Osteoblast (primary cell): ENCODE measurements at regions not wholly inside any gene's neighbourhood (a gene's known extent, or its start where the extent isn't known, plus 50 kb on each side); places are given as distances from the start of the nearest gene placed in this dataset.

Experiments
- DNase-seq: peaks from one replicate; pipeline ENCODE4 v3.0.0; 2011; ENCODE audit warnings: low spot score, mixed read lengths; ENCODE audit not compliant: insufficient read length; ENCODE audit errors: missing footprints
- H2AFZ ChIP-seq: 2 replicates; pipeline ENCODE4 v1.6.0; 2011; ENCODE audit warnings: mild to moderate bottlenecking, low read length
- H3K27ac ChIP-seq: 2 replicates; pipeline ENCODE4 v1.5.1; 2011; ENCODE audit warnings: mild to moderate bottlenecking, low read depth, low read length, moderate library complexity
- H3K27me3 ChIP-seq: 2 replicates; pipeline ENCODE4 v1.6.0; 2012; ENCODE audit warnings: mild to moderate bottlenecking, control low read depth, inconsistent platforms, low read length, moderate library complexity; ENCODE audit not compliant: insufficient read depth
- H3K36me3 ChIP-seq: 2 replicates; pipeline ENCODE4 v1.5.1; 2011; ENCODE audit warnings: mild to moderate bottlenecking, low read length, control low read depth, moderate library complexity; ENCODE audit not compliant: insufficient read depth
- H3K4me1 ChIP-seq: 2 replicates; pipeline ENCODE4 v1.5.1; 2011; ENCODE audit warnings: mild to moderate bottlenecking, low read length, control low read depth, moderate library complexity; ENCODE audit not compliant: insufficient read depth
- H3K4me2 ChIP-seq: 2 replicates; pipeline ENCODE4 v1.6.0; 2011; ENCODE audit warnings: mild to moderate bottlenecking, low read length; ENCODE audit not compliant: insufficient read depth
- H3K4me3 ChIP-seq: fragments of 200-600 bp; sonication (generic); 3 replicates; pipeline ENCODE4 v1.5.1; 2012; ENCODE audit warnings: mild to moderate bottlenecking, low read length, inconsistent platforms; ENCODE audit not compliant: insufficient read depth
- H3K79me2 ChIP-seq: 2 replicates; pipeline ENCODE4 v1.6.0; 2012; ENCODE audit warnings: mild to moderate bottlenecking, low read length, control low read depth, inconsistent platforms; ENCODE audit not compliant: insufficient read depth
- H3K9me3 ChIP-seq: 2 replicates; pipeline ENCODE4 v1.5.1; 2011; ENCODE audit warnings: low read depth, low read length, control low read depth
- H4K20me1 ChIP-seq: 2 replicates; pipeline ENCODE4 v1.6.0; 2012; ENCODE audit warnings: mild to moderate bottlenecking, low read length, control low read depth; ENCODE audit not compliant: insufficient read depth
- CTCF ChIP-seq: IDR thresholded peaks from 2 replicates; pipeline ENCODE4 v1.5.1; 2011; ENCODE audit warnings: mild to moderate bottlenecking, low read depth, low read length, moderate library complexity; ENCODE audit errors: extremely low read depth

- Histone ChIP-seq H2AFZ (no peak overlapping the region), H3K36me3 (no peaks in the 10 kb centered on the region)
These were observed 95.2 kb downstream of the LBH start for GRCh38 chr2:30326497-30326896.

GRCh38 chr2:30331038-30331437 is 99.7 kb downstream of the LBH start:
- Histone ChIP-seq H2AFZ (no peak overlapping the region), H3K27me3 (no peaks in the 10 kb centered on the region), H3K36me3 (no peaks in the 10 kb centered on the region), H3K79me2 (no peaks in the 10 kb centered on the region), H3K9me3 (no peaks in the 10 kb centered on the region), H3K27ac (no peak overlapping the region), H3K4me2 (no peak overlapping the region), H4K20me1 (no peaks in the 10 kb centered on the region), H3K4me3 (no peak overlapping the region), H3K4me1 (no peaks in the 10 kb centered on the region)
- no peak for TF ChIP-seq CTCF
- no peak for DNase-seq

More at GRCh38 chr2:30326497-30326896, 95.2 kb downstream of the LBH start:
- no peaks in the 10 kb centered on the region for H3K27me3 ChIP-seq
- no peaks in the 10 kb centered on the region for H3K79me2 ChIP-seq
- no peak overlapping the region for H3K27ac ChIP-seq
- no peak overlapping the region for H3K4me3 ChIP-seq
- no peak for TF ChIP-seq CTCF
- no peaks in the 10 kb centered on the region for H3K4me1 ChIP-seq
- no peaks in the 10 kb centered on the region for H4K20me1 ChIP-seq
- H3K4me2 ChIP-seq, result no peak overlapping the region
- no peak for DNase-seq
- H3K9me3 ChIP-seq, result no peaks in the 10 kb centered on the region

GRCh38 chr2:30331869-30332268 is 100.5 kb downstream of the LBH start:
- Histone ChIP-seq H3K27me3 (no peaks in the 10 kb centered on the region), H3K4me1 (no peaks in the 10 kb centered on the region), H3K27ac (no peak overlapping the region), H3K4me2 (no peak overlapping the region), H3K9me3 (no peaks in the 10 kb centered on the region), H3K36me3 (no peaks in the 10 kb centered on the region), H4K20me1 (no peaks in the 10 kb centered on the region), H3K79me2 (no peaks in the 10 kb centered on the region), H3K4me3 (no peak overlapping the region), H2AFZ (no peak overlapping the region)
- TF ChIP-seq CTCF, result no peak
- no peak for DNase-seq

- no peak overlapping the region for H3K4me2 ChIP-seq
- H3K9me3 ChIP-seq, result no peaks in the 10 kb centered on the region
- no peak for TF ChIP-seq CTCF
- DNase-seq, result no peak
- no peaks in the 10 kb centered on the region for H3K36me3 ChIP-seq
- H2AFZ ChIP-seq, result no peak overlapping the region
- no peak overlapping the region for H3K4me3 ChIP-seq
- H3K4me1 ChIP-seq, result no peaks in the 10 kb centered on the region
- H4K20me1 ChIP-seq, result no peaks in the 10 kb centered on the region
- H3K79me2 ChIP-seq, result no peaks in the 10 kb centered on the region
- no peaks in the 10 kb centered on the region for H3K27me3 ChIP-seq
- no peak overlapping the region for H3K27ac ChIP-seq
These were observed 101.6 kb downstream of the LBH start for GRCh38 chr2:30332791-30333453.
